GM20431 (cell line): ENCODE measurements at regions not wholly inside any gene's neighbourhood (a gene's known extent, or its start where the extent isn't known, plus 50 kb on each side); places are given as distances from the start of the nearest gene placed in this dataset.

ENCODE experiments used
- in situ Hi-C: fragments of 300-500 bp; cut with MseI, MboI; formaldehyde crosslinking; loops from one replicate; pipeline ENCODE4 v1.15.0; 2020; ENCODE audit warnings: low sequenced_read_pairs; ENCODE audit not compliant: unreplicated experiment

GRCh38 chr1:172748201-172748600 is 89.3 kb downstream of the FASLG start:
- in situ Hi-C loops = loop anchor here (10.0 to 25.0 kb wide), 2 partner anchors 447 to 664 kb away; no protein-coding TSS in a partner anchor

- in situ Hi-C loops = no loop called here
These were observed 92.8 kb downstream of the FASLG start for GRCh38 chr1:172751683-172752082.

GRCh38 chr1:172753964-172754363 is 95.1 kb downstream of the FASLG start:
- in situ Hi-C loops = no loop called here

DNA sequence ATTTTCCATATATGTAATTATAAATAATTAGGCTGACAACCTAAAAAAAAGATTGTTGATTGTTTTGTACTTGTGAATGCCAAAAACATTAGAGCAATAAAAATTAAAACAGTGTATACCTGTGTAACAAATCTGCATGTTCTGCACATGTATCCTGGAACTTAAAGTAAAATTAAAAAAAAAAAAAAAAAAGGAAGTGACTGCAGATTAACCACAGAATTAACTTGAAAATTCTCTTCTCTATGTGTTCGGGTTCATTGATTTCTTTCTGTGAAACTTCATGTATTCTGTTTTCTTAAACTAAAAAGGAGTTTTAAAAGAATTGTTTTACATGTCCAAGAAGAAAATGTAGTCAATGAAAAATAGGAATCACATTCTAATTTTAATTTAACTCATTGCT is 95.7 kb downstream of the FASLG start:
- in situ Hi-C loops = no loop called here

GRCh38 chr1:172755099-172755498 is 96.2 kb downstream of the FASLG start:
- in situ Hi-C loops = no loop called here

GRCh38 chr1:172756024-172756423 is 97.1 kb downstream of the FASLG start:
- in situ Hi-C loops = no loop called here

GRCh38 chr1:172758259-172758658 is 99.4 kb downstream of the FASLG start:
- in situ Hi-C loops = no loop called here

DNA sequence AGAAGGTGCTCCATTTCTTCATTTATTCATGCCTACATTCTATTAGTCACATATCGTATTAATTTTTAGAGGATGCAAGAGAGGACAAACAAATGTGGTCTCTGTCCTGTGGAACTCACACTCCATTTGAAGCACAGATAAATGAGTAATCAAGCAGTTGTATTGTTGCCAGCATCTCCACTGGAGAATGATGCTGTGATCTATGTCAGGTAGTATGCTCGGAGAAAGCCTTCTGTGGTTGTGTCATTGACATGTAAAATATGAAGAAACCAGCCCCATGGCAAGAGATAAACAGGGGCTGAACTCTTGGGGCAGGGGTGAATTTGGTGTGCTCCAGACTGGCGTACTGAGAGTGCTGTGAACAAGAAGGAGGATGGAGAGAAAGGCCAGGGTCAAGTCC is 101.2 kb downstream of the FASLG start:
- in situ Hi-C loops = no loop called here

- in situ Hi-C loops = no loop called here
These were observed 102.9 kb downstream of the FASLG start for GRCh38 chr1:172761581-172762486.

- in situ Hi-C loops = no loop called here
These were observed 104.2 kb downstream of the FASLG start for GRCh38 chr1:172763057-172763456.

GRCh38 chr1:172764378-172764777 is 105.5 kb downstream of the FASLG start:
- in situ Hi-C loops = no loop called here

- in situ Hi-C loops = no loop called here
These were observed 107.6 kb downstream of the FASLG start for GRCh38 chr1:172766462-172766861.

DNA sequence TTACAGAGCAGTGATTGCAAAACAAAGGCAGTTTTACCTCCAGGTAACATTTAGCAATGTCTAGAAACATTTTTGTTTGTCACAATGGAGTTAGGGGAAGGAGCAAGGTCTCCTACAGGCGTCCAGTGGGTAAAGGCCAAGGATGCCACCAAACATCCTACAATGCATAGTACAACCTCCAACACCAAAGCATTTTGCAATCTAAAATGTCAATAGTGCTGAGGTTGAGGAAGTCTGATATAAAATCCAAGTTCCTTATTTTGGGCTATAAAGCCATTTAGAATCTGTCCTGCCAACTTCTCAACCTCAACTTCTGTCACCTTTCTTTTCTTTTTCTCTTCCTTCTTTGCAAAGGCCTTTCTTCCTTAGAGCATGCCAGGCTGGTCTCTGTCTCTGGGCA is 111.2 kb downstream of the FASLG start:
- in situ Hi-C loops = no loop called here

DNA sequence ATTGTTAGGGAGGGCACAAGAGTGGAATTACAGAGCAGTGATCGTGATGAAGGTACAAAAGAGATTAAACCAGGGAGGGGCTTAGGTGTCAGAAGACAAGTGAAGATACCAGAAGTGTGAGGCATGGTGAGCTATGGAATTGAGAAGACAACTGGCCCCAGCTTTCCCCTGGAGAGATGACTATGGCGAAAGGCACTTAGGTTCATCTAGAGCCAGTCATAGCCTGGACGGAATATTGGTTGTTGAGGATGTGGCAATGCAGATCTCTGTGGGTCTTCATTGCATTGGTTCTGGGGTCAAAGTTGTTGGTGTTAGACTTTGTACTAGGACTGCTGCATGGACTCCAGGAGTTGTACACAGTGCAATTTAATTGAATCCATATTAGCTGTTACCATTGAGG is 115.7 kb downstream of the FASLG start:
- in situ Hi-C loops = no loop called here

GRCh38 chr1:172775606-172776005 is 116.7 kb downstream of the FASLG start:
- in situ Hi-C loops = no loop called here

GRCh38 chr1:172776071-172776470 is 117.2 kb downstream of the FASLG start:
- in situ Hi-C loops = no loop called here

DNA sequence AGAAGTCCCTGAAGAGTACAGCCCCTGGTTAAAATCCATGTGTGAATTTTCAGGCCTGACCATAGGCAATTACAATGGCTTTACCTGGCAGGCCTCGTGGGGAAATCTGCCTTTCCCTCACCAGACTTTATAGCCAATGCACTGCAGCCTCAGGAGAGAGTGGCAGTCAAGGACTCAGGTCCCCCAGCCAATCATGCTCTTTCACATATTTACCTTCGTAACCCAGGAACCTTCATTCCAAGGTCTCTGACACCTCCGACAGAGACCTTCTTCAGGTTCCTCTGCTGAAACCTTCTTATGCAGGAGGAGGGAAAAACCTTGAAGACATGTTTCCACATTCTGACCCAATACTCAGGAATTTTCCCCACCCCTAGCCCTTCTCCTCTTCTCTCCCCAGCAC is 118.9 kb downstream of the FASLG start:
- in situ Hi-C loops = no loop called here

DNA sequence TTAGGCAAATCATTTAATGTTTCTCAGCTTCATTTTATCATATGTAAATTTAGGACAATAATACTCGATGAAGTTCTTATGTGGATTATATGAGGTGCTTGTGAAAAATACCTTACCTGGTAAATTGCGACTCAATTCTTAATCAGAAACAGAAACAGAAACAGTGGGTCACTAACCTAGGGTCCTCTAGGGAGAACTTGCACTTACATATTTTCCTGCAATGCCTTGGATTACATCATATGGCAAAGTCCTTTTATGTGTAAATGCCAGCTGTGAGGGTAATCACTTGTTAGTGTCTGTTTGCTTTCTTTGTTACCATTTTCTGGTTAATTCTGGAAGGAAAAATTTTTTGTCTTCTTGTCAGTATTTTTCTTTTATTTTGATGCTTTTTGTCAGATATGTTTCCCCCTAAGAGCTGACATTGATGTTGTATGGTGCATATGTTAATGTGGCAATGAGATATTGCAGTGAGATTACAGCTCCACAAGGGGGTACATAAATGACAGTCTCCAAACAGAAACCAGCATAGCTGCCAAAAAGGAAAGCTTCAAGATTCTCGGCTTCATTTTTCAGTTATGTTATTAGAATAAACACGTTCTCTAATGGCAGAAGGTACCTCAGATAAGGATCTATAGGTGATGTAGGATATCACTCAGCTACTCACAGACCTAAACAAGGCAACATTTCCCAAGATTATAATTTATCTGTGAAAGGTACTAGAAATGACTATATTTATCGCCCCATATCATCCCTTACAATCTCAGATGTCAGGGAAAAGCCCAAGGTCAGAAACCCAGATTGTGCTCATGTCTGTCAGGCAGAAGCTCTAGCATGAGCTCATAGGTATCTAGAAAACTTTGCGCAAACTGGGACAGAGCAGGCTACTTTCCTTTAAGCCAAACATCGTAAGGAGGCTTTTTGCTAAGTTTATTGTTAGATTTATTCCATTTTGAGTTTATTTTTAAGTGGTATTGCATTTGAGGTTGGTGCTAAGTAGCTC is 119.9 kb downstream of the FASLG start:
- in situ Hi-C loops = no loop called here

DNA sequence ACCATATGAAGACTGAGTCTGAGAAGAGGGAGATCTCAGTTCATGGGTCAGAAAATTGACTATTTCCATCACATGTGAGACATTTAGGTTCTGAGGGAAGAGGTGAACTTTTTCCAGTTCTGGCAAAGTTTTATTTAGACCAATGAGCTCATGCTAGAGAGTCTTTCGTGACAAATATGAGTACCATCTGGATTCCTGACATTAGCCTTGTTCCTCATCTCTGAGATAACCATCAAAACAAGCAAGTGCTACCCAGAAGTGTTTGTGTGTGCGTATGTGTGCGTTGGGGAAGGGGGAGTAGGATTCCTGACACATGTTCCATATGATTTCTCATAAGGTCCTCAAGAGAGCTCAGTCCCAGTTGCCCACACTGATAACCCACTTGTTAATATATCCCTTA is 120.6 kb downstream of the FASLG start:
- in situ Hi-C loops = no loop called here

DNA sequence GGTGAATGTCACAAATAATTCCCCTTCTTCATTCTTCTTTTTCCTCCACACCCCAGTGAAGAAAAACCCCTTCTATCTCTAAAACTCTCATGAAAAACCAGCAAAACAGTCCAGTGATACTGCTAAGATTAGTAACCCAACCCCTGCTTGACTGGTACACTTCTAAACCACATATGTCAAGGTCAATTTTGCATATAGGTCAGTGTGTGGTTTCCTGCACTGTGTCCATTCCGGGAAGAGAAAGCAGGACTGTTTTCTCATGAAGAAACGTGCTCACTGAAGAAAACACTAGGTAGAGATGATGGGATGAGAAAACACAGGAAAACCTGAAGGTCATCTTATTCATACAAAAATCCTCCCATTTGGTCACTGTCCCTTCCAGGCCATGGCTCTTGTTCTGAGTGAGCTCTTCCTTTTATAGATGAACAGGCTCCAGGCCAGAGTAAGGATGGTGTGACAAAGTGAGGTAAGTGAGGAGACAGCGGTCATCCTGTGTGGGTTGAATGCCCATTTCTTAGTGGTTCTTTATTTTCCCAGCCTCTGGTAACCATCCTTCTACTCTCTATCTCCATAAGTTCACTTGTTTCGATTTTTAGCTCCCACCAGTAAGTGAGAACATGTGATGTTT is 122.7 kb downstream of the FASLG start:
- in situ Hi-C loops = no loop called here
